Esophagus (tissue), 2 donors: ENCODE measurements at regions not wholly inside any gene's neighbourhood (a gene's known extent, or its start where the extent isn't known, plus 50 kb on each side); places are given as distances from the start of the nearest gene placed in this dataset.

Experiments
- H3K27ac ChIP-seq, 2 donors: one replicate each; pipeline ENCODE4 v1.5.1; 2013; ENCODE audit warnings: low read depth in 2 of 2, mild to moderate bottlenecking in 2 of 2, inconsistent platforms in 1 of 2, low read length in 1 of 2, moderate library complexity in 1 of 2
- H3K27me3 ChIP-seq, 2 donors: one replicate each; pipeline ENCODE4 v1.6.1; 2013; ENCODE audit warnings: low read length in 2 of 2, control low read depth in 1 of 2, mild to moderate bottlenecking in 1 of 2; ENCODE audit not compliant: insufficient read depth in 2 of 2, control insufficient read depth in 1 of 2
- H3K36me3 ChIP-seq, 2 donors: one replicate each; pipeline ENCODE4 v1.6.1; 2013; ENCODE audit warnings: low read length in 1 of 2; ENCODE audit not compliant: control insufficient read depth in 2 of 2, insufficient read depth in 2 of 2
- H3K4me1 ChIP-seq, 2 donors: one replicate each; pipeline ENCODE4 v1.6.1; 2013; ENCODE audit warnings: low read length in 1 of 2; ENCODE audit not compliant: control insufficient read depth in 2 of 2, insufficient read depth in 2 of 2
- H3K4me3 ChIP-seq, 2 donors: one replicate each; pipeline ENCODE4 v1.5.1; 2013; ENCODE audit warnings: low read length in 2 of 2, mild to moderate bottlenecking in 2 of 2, low read depth in 1 of 2, moderate library complexity in 1 of 2
- H3K9me3 ChIP-seq, 2 donors: one replicate each; pipeline ENCODE4 v1.6.1; 2013; ENCODE audit warnings: mild to moderate bottlenecking in 2 of 2, low read depth in 1 of 2, low read length in 1 of 2, moderate library complexity in 1 of 2; ENCODE audit not compliant: control insufficient read depth in 2 of 2, insufficient read depth in 1 of 2
- WGBS, 2 donors: extraction: QIAGEN DNeasy Blood & Tissue Kit; methylation state at CpG; one replicate each; pipeline ENCODE4 v1.1.7; 2013; 5-methylcytosine and 5-hydroxymethylcytosine counted together
- donor health status: healthy with polysubstance abuse.
- donor health status: Bipolar disorder and iron deficiency.

DNA sequence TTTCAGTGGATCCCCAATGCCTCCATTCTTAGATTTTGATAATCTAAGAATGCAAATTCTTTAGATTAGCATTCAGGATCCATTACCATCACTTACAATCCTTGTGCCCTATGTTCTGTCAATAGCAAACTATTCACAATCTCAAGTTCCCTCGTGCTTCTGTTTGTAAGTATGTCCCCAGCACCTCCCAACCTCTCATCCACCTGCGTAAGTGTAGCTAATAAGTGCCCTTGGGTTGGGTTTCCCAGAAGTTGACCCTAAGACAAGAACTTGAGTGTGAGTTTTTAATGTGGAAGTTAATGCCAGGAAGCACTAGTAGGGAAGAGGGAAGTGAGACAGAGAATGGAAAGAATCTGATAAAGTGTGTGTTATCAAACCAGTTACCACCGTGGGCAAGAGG, 72.6 kb upstream of the PAK5 start:
- Histone ChIP-seq H3K4me1 (no peaks in the 10 kb centered on the region), H3K4me3 (no peak overlapping the region), H3K36me3 (no peaks in the 10 kb centered on the region), H3K27ac (no peak overlapping the region), H3K27me3 (no peaks in the 10 kb centered on the region), H3K9me3 (no peaks in the 10 kb centered on the region)
- 67 to 70% methylated on average over 3 of the region's 3 CpGs for WGBS, 2 donors

DNA sequence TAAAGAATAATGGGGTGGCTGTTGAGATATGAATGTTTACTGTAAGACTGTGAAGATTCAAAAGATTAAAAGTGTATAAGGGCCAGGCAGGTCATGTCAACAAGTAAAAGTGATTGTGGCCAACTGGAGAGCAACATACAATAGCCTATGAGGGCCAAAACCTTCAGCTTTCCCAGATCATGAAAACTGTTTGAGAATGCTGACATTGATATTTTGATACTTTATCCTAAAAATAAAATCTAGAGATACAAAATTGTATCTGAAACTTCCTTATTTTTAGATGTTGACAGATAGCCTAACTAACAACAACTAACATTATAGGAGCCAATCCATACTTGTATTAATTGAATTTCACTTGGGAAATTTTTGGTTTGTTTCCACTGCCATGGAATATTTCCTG, 70.3 kb upstream of the PAK5 start:
- no peaks in the 10 kb centered on the region for H3K4me1 ChIP-seq
- H3K27ac ChIP-seq, result no peak overlapping the region

DNA sequence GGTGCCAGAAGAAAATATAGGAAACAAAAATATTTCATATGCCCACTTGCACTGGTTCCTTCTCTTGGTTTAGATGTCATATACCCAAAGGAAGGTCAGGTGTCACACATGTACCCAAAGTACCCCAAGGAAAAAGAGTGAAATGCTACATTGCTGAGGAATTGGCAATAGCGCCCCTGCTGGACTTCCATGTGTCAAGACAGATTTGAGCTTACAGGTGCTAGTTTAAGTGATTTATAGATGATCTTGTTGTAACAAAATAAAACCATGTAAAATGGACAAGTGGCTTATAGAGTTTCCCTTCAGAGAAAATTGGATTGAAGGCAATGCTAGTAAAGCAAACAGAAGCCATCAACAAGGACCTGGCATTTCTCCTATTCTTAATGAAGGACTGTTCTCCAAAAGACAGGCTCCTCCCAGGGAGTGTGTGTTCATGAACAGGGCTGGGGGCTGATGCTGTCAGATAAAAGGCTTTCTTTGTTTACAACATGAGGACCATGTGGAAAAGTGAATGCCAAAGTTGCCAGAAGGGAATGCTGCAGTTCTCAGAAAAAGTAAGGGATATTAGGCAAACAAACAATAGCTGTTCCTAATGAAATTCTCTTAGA, 64.3 kb upstream of the PAK5 start:
- H3K4me3 ChIP-seq, result no peak overlapping the region
- no peaks in the 10 kb centered on the region for H3K9me3 ChIP-seq
- H3K36me3 ChIP-seq, result no peaks in the 10 kb centered on the region
- no peaks in the 10 kb centered on the region for H3K4me1 ChIP-seq
- no peak overlapping the region for H3K27ac ChIP-seq
- 22 to 27% methylated on average over 1 of the region's 1 CpG for WGBS, 2 donors
- no peaks in the 10 kb centered on the region for H3K27me3 ChIP-seq

More for the DNA sequence above, 70.3 kb upstream of the PAK5 start:
- H3K4me3 ChIP-seq, result no peak overlapping the region
- H3K36me3 ChIP-seq, result no peaks in the 10 kb centered on the region
- no peaks in the 10 kb centered on the region for H3K27me3 ChIP-seq
- no peaks in the 10 kb centered on the region for H3K9me3 ChIP-seq

DNA sequence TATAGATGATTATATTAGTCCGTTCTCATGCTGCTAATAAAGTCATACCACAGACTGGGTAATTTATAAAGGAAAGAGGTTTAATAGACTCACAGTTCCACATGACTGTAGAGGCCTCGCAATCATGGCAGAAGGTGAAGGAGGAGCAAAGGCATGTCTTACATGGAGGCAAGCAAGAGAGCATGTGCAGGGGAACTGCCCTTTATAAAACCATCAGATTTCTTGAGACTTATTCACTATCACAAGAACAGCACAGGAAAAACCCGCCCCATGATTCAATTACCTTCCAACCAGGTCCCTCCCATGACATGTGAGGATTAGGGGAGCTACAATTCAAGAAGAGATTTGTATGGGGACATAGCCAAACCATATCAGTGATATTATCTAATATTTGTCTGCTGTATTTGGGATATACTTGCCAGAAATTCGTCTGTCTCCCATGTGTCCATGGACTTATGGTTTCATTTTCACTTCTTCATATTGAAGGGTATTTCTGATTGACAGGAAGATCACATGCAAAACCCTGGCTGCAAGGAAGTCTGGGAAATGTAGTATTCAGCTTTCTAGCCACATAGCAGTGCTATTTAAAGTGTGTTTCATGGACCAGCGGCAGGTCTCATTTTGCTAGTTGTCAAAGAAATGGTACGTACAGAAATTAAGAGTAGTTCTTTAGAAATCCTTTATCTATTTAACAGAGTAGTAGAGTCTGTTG, 50.5 kb upstream of the PAK5 start:
- no peak overlapping the region for H3K27ac ChIP-seq
- WGBS, 2 donors, result 80 to 84% methylated on average over 6 of the region's 6 CpGs

More for the DNA sequence above, 50.5 kb upstream of the PAK5 start:
- H3K4me3 ChIP-seq, result no peak overlapping the region
- H3K27me3 ChIP-seq, result no peaks in the 10 kb centered on the region
- no peaks in the 10 kb centered on the region for H3K4me1 ChIP-seq
- H3K36me3 ChIP-seq, result no peaks in the 10 kb centered on the region
- no peaks in the 10 kb centered on the region for H3K9me3 ChIP-seq
